LNCAP (cell line): ENCODE measurements at regions not wholly inside any gene's neighbourhood (a gene's known extent, or its start where the extent isn't known, plus 50 kb on each side); places are given as distances from the start of the nearest gene placed in this dataset.

ENCODE experiments used
- CTCF ChIP-seq: fragments of 450-650 bp; IDR thresholded peaks from 2 replicates; pipeline ENCODE4 v1.5.1; 2017; ENCODE audit warnings: mild to moderate bottlenecking

GRCh38 chr10:35889971-35890675 lies 248.0 kb upstream of the FZD8 start:
- no peak for TF ChIP-seq CTCF

- no peak for TF ChIP-seq CTCF
Measured at GRCh38 chr10:35889226-35889625, 247.1 kb upstream of the FZD8 start.

GRCh38 chr10:35888400-35888799 lies 246.3 kb upstream of the FZD8 start:
- TF ChIP-seq CTCF, result no peak

- no peak for TF ChIP-seq CTCF
Measured at GRCh38 chr10:35887685-35888084, 245.6 kb upstream of the FZD8 start.

GRCh38 chr10:35885076-35885475 lies 243.0 kb upstream of the FZD8 start:
- TF ChIP-seq CTCF, result no peak

GRCh38 chr10:35884657-35885071 lies 242.6 kb upstream of the FZD8 start:
- no peak for TF ChIP-seq CTCF

GRCh38 chr10:35882422-35883150 lies 240.5 kb upstream of the FZD8 start:
- no peak for TF ChIP-seq CTCF
